ENCODE measurements at regions not wholly inside any gene's neighbourhood (a gene's known extent, or its start where the extent isn't known, plus 50 kb on each side); places are given as distances from the start of the nearest gene placed in this dataset.
"Not testable (repeated sequence)": the region's sequence is repeated elsewhere in the genome, so short reads cannot be mapped to it uniquely, and the experiment has no call there.

- no peak for DNase-seq
Observed at GRCh38 chr1:234855851-234856250, 245.9 kb upstream of the IRF2BP2 start.

- no peak for DNase-seq
Observed at GRCh38 chr1:234854645-234855039, 244.7 kb upstream of the IRF2BP2 start.

- DNase-seq = no peak
Observed at GRCh38 chr1:234853906-234854644, 244.1 kb upstream of the IRF2BP2 start.

DNA sequence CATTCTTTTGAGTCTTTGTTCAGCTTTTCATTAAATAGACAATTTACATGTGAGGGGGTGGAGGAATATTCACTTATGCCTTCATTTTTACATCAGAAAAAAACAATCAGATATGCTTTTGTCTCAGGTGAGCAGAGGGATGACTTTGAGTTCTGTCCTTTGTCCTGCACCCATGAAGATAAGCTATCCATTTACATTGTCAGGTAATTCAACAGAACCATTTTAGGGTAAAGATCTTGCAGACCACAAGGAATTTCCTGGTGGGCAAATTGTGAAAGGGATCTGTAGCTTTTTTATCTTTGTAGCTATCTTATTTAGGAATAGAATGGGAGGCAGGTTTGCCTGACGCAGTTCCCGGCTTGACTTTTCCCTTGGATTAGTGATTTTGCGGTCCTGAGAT is 242.7 kb upstream of the IRF2BP2 start:
- DNase-seq = no peak

GRCh38 chr1:234851450-234852438 is 241.8 kb upstream of the IRF2BP2 start:
- no peak for DNase-seq

- DNase-seq = no peak
Observed at GRCh38 chr1:234849832-234850231, 239.9 kb upstream of the IRF2BP2 start.

DNA sequence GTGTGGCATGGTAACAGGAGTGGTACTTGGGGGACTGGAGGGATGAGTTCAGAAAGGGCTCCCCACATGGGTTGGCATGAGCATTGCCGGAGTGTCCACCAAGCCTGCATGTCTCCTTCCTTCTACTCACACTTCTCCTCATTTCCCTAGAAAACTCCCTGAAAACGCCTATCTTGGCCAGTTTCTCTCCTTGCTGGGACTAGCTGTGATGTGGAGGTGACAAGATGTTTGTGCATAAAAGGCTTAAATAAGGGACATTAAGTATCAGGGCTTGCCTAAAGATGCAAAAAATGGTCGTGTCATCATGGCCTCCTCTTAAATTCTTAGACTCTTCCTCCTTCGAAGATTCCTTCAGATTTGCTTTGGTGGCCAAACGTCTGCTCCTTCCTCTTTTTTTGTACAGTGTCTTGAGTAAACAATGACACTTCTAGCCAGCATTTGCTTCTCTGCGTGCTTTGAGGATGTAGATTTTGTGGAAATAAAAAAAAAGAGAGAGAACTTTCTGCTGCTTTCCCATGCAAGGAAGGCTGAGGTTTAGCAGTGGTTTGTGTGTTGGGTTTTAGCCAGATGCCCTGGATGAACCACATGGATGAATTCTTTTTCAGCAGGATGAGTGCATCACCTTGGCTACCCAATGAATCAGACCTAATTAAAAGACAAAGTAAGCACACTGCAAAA is 239.1 kb upstream of the IRF2BP2 start:
- no peak for DNase-seq

- not testable (repeated sequence) for DNase-seq
Observed at GRCh38 chr1:234846813-234847212, 236.8 kb upstream of the IRF2BP2 start.

DNA sequence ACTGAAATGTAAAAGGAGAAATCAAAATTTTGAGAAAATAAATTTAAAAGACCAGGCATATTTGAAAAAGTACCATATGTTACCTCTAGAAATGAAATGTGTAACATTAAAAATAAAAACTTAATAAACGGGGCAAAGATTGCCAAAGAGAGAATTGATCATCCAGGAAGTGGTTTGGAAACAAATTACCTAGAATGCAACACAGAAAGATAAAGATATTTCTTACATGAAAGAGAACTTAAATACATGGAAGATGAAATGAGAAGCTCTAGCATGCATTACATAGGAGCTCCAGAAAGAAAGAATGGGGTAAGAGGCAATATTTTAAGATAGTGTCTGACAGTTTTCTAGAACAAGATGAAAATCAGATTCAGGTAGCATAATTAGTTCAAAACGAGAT is 235.9 kb upstream of the IRF2BP2 start:
- no peak for DNase-seq

DNA sequence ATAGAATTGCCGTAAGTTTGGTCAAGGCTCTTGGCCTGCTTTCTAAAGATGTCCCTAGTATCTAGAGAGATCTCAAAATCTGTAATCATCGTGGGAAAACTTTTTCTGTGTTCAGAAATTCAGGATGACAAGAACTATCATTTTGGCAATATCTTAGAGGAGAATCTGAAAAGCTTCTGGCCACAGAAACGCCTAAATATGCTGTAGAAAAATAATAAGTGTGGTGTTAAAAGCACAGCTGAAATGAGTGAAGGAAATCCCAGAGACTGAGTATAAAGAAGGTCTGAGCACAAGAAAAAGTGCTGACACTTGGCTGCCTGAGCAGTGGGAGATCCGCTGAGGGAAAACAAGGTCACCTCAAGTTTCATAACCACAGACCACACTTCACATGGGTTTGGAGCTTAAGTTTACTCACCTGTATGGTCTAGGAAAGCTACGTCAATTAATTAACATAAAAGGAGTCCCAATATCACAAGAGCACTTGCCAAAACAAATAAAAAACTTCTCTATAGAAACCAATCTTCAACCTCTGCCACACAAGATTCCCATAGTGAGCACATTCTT is 235.2 kb upstream of the IRF2BP2 start:
- no peak for DNase-seq

DNA sequence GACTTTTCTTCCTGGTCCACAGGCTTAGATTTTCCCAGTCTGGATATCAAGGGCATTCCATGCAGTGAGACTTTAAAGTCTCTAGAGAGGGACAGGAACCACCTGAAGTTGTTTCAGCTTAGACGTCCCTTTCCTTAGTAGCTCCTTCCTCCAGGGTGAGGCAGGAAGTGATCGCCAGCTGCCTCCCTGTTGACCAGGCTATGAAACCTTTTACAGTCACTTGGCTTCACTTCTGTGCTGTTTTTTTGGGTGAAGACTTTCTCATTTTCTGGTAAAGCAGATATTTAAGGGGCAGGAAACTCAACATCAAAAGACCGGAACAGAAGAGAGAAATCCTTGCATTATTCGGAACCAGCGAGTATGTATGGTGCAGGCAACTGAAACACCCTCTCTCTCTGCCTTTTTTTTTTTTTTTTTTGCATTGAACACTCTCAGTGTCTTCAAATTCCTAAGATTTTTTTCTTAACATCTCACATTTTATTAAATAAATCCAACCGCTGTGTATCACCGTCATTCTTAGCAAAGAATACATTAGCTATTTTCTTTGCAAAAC is 234.6 kb upstream of the IRF2BP2 start:
- DNase-seq = no peak

- DNase-seq = no peak
Observed at GRCh38 chr1:234843946-234844345, 234.0 kb upstream of the IRF2BP2 start.

DNA sequence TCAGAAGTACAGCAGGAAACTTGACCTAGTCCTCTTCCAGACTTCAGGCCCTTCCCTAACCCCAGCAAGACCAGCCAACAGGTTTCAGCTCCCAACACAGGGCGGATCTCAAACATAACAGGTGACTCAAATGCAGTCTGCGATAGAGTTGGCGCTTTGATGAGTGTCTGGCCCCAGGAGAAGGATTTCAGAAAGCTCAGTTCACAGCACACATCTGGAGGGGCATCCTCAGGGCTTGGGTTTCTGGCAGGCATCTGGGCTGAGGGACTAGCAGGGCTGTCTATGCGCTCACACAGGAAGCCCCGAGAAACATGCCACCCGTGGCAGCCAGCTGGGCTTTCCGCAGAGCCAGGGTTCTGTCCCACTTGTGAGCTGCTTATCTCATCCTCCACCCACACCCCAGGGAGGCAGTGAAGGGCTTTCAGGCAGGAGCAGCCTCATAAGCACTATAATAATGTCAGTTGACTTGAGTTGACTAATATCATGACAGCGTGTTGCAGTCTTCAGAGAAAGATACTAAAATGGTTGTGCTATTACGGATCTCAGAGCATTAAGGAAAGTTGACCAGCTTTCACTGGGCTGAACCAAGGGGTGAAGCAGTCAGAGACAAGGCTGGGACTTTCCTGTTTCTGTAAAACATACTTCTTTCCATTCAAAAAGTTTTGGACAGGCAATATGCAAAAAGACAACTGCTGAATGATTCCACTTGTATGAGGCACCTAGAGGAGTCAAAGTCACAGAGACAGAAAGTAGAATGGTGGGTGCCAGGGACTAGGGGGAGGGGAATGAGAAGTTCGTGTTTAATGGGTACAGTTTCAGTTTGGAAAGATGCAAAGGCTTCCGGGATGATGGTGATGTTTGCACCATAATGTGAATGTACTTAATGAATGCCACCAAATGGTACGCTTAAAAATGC is 233.0 kb upstream of the IRF2BP2 start:
- DNase-seq = no peak

DNA sequence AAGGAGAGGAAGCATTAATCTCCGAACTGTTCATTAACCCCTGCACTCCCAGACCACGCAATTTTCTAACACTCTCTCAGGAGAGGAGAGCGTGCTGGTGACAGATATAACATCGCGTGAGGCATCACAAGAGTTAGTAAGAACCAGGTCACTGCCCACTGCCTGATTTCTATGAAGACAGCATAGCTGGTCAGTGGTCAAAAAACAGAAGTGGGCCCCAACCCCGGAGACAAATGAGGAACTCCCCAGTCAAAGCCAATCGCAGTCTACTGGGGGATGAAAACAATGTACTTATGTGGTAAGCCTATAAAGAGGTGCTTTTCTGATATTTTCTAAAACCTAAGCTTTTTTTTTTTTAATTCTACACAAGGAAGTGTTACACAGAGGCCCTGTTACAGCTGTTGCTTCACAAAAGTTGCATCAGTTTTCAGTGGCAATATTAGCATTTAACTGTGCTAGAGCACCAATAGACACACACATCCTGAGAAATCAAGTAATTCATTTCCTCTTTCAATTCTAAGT is 231.8 kb upstream of the IRF2BP2 start:
- DNase-seq = no peak

DNA sequence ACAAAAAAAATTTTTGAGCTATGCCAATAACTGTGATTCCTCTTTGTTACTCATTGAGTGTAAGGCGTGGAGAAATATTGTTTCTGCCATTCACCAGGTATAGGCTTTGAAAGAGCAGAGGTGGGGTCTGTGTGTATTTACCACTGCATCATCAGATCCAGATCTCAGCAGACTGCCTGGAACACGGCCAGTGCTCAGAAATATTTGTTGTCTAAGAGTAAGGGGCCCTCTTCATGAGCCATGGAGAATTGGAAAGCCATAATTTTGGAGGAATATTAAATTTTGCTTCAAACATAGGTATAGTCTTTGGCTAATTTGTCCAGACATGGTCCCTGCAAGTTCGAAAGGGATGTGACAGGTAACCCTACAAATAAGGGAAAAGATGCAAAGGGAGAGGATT is 231.3 kb upstream of the IRF2BP2 start:
- DNase-seq = no peak

- DNase-seq = no peak
Observed at GRCh38 chr1:234840843-234841242, 230.9 kb upstream of the IRF2BP2 start.

GRCh38 chr1:234840253-234840652 is 230.3 kb upstream of the IRF2BP2 start:
- no peak for DNase-seq

DNA sequence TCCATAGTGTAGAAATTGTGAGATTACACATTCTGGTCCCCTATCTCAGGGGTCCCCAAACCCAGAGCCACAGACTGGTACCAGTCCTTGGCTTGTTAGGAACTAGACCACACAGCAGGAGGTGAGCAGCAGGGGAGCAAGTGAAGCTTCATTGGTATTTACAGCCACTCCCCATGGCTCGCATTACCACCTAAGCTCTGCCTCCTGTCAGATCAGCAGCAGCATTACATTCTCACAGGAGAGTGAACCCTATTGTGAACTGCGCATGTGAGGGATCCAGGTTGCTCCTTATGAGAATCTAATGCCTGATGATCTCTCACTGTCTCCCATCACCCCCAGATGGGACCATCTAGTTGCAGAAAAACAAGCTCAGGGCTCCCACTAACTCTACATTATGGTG is 229.7 kb upstream of the IRF2BP2 start:
- DNase-seq = no peak

- no peak for DNase-seq
Observed at GRCh38 chr1:234838820-234839219, 228.8 kb upstream of the IRF2BP2 start.

- DNase-seq = no peak
Observed at GRCh38 chr1:234838182-234838581, 228.2 kb upstream of the IRF2BP2 start.

- DNase-seq = no peak
Observed at GRCh38 chr1:234837713-234838112, 227.7 kb upstream of the IRF2BP2 start.
